Nephron progenitor cell (in vitro differentiated cells): ENCODE measurements at regions not wholly inside any gene's neighbourhood (a gene's known extent, or its start where the extent isn't known, plus 50 kb on each side); places are given as distances from the start of the nearest gene placed in this dataset.
"Not testable (repeated sequence)": the region's sequence is repeated elsewhere in the genome, so short reads cannot be mapped to it uniquely, and the experiment has no call there.

ENCODE experiments used
- DNase-seq: peaks from one replicate; pipeline ENCODE4 v3.0.0; 2021
- H3K27ac Mint-ChIP-seq: 2 replicates; pipeline ENCODE4 v1.8.0; 2021; ENCODE audit warnings: mild to moderate bottlenecking, moderate library complexity, mixed read lengths
- H3K27me3 Mint-ChIP-seq: 2 replicates; pipeline ENCODE4 v1.8.0; 2021; ENCODE audit warnings: mild to moderate bottlenecking, low read depth, mixed read lengths; ENCODE audit not compliant: poor library complexity
- H3K36me3 Mint-ChIP-seq: 2 replicates; pipeline ENCODE4 v1.8.0; 2021; ENCODE audit warnings: low read depth, mixed read lengths
- H3K4me1 Mint-ChIP-seq: 2 replicates; pipeline ENCODE4 v1.8.0; 2021; ENCODE audit warnings: mixed read lengths
- H3K4me3 Mint-ChIP-seq: 2 replicates; pipeline ENCODE4 v1.8.0; 2021; ENCODE audit warnings: mild to moderate bottlenecking, moderate library complexity, mixed read lengths
- H3K9me3 Mint-ChIP-seq: 2 replicates; pipeline ENCODE4 v1.8.0; 2021; ENCODE audit warnings: mild to moderate bottlenecking, moderate library complexity, mixed read lengths
- CTCF ChIP-seq: fragments of 200-600 bp; sonication (generic); IDR thresholded peaks from 2 replicates; pipeline ENCODE4 v1.5.0; 2021; ENCODE audit warnings: antibody characterized with exemption

GRCh38 chr6:14290772-14291330, 173.3 kb downstream of the CD83 start:
- H3K4me1 Mint-ChIP-seq, result peaks cover 12% of the 10 kb centered on the region
- TF ChIP-seq CTCF, result no peak
- DNase-seq, result no peak
- no peak overlapping the region for H3K4me3 Mint-ChIP-seq
- no peaks in the 10 kb centered on the region for H3K36me3 Mint-ChIP-seq
- H3K27ac Mint-ChIP-seq, result no peak overlapping the region
- H3K27me3 Mint-ChIP-seq, result peaks cover 9% of the 10 kb centered on the region
- no peaks in the 10 kb centered on the region for H3K9me3 Mint-ChIP-seq

GRCh38 chr6:14291331-14291730, 173.8 kb downstream of the CD83 start:
- Mint-ChIP-seq H3K4me3 (no peak overlapping the region), H3K4me1 (peaks cover 12% of the 10 kb centered on the region), H3K27me3 (peaks cover 8% of the 10 kb centered on the region), H3K27ac (no peak overlapping the region), H3K9me3 (no peaks in the 10 kb centered on the region), H3K36me3 (no peaks in the 10 kb centered on the region)
- TF ChIP-seq CTCF, result no peak
- DNase-seq, result no peak

GRCh38 chr6:14292119-14292518, 174.5 kb downstream of the CD83 start:
- H3K36me3 Mint-ChIP-seq, result no peaks in the 10 kb centered on the region
- H3K27me3 Mint-ChIP-seq, result peaks cover 10% of the 10 kb centered on the region
- H3K4me1 Mint-ChIP-seq, result peaks cover 12% of the 10 kb centered on the region
- no peak for TF ChIP-seq CTCF
- H3K27ac Mint-ChIP-seq, result no peak overlapping the region
- no peaks in the 10 kb centered on the region for H3K9me3 Mint-ChIP-seq
- no peak overlapping the region for H3K4me3 Mint-ChIP-seq
- DNase-seq, result no peak

- DNase-seq, result no peak
- Mint-ChIP-seq H3K9me3 (no peaks in the 10 kb centered on the region), H3K4me3 (no peak overlapping the region), H3K36me3 (no peaks in the 10 kb centered on the region), H3K27ac (no peak overlapping the region), H3K27me3 (peaks cover 10% of the 10 kb centered on the region), H3K4me1 (peaks cover 16% of the 10 kb centered on the region)
- TF ChIP-seq CTCF, result no peak
These were observed 176.8 kb downstream of the CD83 start for GRCh38 chr6:14294270-14294951.

- DNase-seq, H3K4me3 Mint-ChIP-seq, H3K27ac Mint-ChIP-seq, H3K36me3 Mint-ChIP-seq, H3K27me3 Mint-ChIP-seq, H3K9me3 Mint-ChIP-seq: not testable (repeated sequence)
- peaks cover 27% of the 10 kb centered on the region for H3K4me1 Mint-ChIP-seq
These were observed 179.1 kb downstream of the CD83 start for GRCh38 chr6:14296698-14297097.

GRCh38 chr6:14297118-14297517, 179.5 kb downstream of the CD83 start:
- H3K9me3 Mint-ChIP-seq, H3K27ac Mint-ChIP-seq, DNase-seq, H3K36me3 Mint-ChIP-seq, H3K27me3 Mint-ChIP-seq, H3K4me3 Mint-ChIP-seq: not testable (repeated sequence)
- H3K4me1 Mint-ChIP-seq, result peaks cover 28% of the 10 kb centered on the region

GRCh38 chr6:14300189-14300588, 182.6 kb downstream of the CD83 start:
- peaks cover 40% of the 10 kb centered on the region for H3K4me1 Mint-ChIP-seq
- not testable (repeated sequence) for H3K27me3 Mint-ChIP-seq

GRCh38 chr6:14300721-14301120, 183.1 kb downstream of the CD83 start:
- peaks cover 45% of the 10 kb centered on the region for H3K4me1 Mint-ChIP-seq
- H3K9me3 Mint-ChIP-seq, result peaks cover 15% of the 10 kb centered on the region
- H3K27ac Mint-ChIP-seq, result peak overlapping the region; percentile 38
- not testable (repeated sequence) for H3K36me3 Mint-ChIP-seq, H3K4me3 Mint-ChIP-seq, H3K27me3 Mint-ChIP-seq, DNase-seq

More at GRCh38 chr6:14300189-14300588, 182.6 kb downstream of the CD83 start:
- not testable (repeated sequence) for H3K27ac Mint-ChIP-seq, H3K4me3 Mint-ChIP-seq, DNase-seq, H3K36me3 Mint-ChIP-seq
- H3K9me3 Mint-ChIP-seq, result peaks cover 15% of the 10 kb centered on the region

- H3K27me3 Mint-ChIP-seq, DNase-seq, H3K36me3 Mint-ChIP-seq, H3K4me3 Mint-ChIP-seq, H3K27ac Mint-ChIP-seq: not testable (repeated sequence)
- peaks cover 15% of the 10 kb centered on the region for H3K9me3 Mint-ChIP-seq
- peaks cover 53% of the 10 kb centered on the region for H3K4me1 Mint-ChIP-seq
These were observed 183.9 kb downstream of the CD83 start for GRCh38 chr6:14301477-14301876.
